GM18507 (cell line): ENCODE measurements at regions not wholly inside any gene's neighbourhood (a gene's known extent, or its start where the extent isn't known, plus 50 kb on each side); places are given as distances from the start of the nearest gene placed in this dataset.

Experiments
- DNase-seq: peaks from one replicate; pipeline ENCODE4 v3.0.0; 2011; ENCODE audit warnings: low read depth; ENCODE audit not compliant: insufficient read length; ENCODE audit errors: extremely low spot score
- FAIRE-seq: peaks from 2 replicates; lab custom pipeline; 2011; peaks lifted over from hg19 to GRCh38; lab: Jason Lieb, UNC

- no peak for FAIRE-seq
- no peak for DNase-seq
Measured at GRCh38 chr5:34517249-34517648, 138.9 kb upstream of the RAI14 start.

- DNase-seq, result no peak
- no peak for FAIRE-seq
Measured at GRCh38 chr5:34519489-34520220, 136.5 kb upstream of the RAI14 start.

DNA sequence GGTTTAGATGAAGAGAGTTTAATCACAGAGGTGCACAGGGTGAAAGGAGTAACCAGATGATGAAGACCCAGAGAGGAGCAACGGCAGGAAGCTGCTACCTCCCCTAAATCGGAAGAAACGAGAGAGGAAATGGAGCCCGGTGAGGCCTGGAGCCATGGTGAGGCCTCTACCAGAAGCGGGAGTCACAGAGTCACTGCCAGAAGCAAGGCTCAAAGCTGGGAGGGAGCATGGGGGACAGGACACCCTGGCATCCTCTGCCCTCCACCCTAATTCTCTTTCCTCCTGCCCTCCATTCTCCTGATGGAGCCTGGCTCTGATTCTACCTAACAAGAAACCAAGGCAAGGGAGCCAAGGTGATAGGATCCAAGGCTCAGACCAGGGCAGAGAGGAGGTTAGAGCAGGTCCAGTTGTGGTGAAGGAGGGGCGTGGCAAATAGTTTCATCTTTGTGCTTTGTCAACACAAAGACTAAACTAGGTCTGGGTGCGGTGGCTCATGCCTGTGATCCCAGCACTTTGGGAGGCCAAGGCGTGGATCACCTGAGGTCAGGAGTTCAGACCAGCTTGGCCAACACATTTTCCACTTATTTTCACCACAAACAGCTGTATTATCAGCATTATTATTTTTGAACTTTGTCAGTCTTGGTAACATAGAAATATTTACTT lies 134.4 kb upstream of the RAI14 start:
- no peak for DNase-seq
- FAIRE-seq, result no peak

DNA sequence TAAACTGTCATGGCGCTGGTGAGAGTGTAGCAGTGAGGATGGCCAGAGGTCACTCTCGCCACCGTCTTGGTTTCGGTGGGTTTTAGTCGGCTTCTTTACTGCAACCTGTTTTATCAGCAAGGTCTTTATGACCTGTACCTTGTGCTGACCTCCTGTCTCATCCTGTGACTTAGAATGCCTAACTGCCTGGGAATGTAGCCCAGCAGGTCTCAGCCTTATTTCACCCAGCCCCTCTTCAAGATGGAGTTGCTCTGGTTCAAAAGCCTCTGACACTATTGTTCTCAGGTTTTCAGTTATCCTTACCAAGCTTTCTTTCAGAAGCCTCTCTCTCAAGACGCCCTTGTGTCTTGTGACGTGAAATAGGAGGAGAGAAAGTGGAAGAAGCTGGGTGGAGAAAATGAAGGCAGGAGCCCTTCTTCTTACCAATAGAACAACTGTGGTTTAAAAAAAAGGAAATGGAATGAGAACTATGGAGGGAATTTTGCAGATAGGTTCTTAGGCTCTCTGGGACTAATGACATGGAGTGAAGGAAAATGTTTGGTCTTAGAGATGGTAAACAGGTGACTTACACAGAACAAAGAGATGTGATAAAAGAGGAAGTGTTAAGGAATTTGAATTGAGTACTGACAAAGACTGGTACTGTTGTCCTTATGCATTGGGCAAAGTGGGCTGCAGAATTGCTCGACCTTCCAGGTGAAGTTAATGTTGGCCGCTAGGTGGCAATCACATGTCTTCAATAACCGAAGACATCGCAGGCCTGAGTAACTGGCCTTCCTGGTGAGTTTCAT lies 133.3 kb upstream of the RAI14 start:
- FAIRE-seq (peak; percentile 82), DNase-seq (peak; percentile 26)

GRCh38 chr5:34523387-34523726 lies 132.8 kb upstream of the RAI14 start:
- DNase-seq, result no peak
- no peak for FAIRE-seq

GRCh38 chr5:34524123-34524522 lies 132.0 kb upstream of the RAI14 start:
- no peak for DNase-seq
- no peak for FAIRE-seq

GRCh38 chr5:34525761-34526160 lies 130.4 kb upstream of the RAI14 start:
- FAIRE-seq (no peak), DNase-seq (no peak)

- no peak for FAIRE-seq
- DNase-seq, result no peak
Measured at GRCh38 chr5:34526682-34527305, 129.3 kb upstream of the RAI14 start.

DNA sequence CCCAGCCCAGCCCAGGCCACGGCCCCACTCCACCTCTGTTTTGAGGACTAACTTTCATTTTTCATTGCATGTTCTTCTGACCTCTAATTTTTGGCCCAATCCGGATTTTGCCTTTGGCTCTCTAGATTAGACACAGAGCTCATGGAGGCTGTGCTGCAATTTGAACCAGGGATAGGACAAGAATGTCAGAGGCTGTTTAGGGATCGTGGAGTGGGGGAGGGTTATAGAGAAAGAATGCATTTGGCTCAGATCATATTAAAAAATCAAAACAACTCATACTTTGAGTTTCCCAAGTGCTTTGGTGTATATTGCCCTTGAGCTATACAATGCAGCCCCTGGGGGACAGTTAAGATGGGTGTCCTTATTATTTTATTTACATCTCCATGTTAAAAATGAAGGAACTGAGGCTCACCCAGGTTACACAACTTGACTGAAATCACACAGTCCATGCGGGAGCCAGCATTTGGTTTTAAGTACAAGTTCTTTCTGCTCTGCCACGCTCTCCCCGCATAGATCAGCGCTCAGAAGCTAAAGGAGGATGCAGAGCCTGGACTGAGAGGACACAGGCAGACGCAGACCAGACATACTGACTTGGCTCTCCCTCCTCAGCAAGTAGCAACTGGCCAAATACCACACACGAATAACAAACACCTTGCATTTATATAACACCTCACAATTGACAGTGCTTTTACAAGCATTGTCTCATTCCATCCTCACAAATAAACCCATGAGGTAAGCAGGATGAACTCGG lies 126.4 kb upstream of the RAI14 start:
- FAIRE-seq (no peak), DNase-seq (no peak)

DNA sequence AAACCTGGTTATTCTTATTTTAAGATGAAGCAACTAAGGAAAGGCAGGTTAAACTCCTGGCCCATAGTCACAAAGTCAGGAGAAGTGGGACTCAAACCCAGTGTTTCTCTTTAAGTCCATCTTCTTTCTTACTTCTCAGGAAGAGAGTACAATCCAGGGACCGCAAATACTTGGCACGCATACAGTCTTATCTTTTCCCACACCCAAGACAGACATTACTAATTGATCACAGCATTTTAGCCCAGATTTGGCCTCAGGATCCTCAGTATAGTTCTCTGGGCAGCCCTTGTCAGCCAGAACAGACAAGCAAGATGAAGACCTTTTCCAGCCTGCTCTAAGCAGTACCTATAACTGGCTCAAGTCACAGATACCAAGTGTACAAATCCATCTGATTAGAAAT lies 125.5 kb upstream of the RAI14 start:
- no peak for FAIRE-seq
- DNase-seq, result no peak

- DNase-seq (no peak), FAIRE-seq (no peak)
Measured at GRCh38 chr5:34531751-34532360, 124.3 kb upstream of the RAI14 start.

DNA sequence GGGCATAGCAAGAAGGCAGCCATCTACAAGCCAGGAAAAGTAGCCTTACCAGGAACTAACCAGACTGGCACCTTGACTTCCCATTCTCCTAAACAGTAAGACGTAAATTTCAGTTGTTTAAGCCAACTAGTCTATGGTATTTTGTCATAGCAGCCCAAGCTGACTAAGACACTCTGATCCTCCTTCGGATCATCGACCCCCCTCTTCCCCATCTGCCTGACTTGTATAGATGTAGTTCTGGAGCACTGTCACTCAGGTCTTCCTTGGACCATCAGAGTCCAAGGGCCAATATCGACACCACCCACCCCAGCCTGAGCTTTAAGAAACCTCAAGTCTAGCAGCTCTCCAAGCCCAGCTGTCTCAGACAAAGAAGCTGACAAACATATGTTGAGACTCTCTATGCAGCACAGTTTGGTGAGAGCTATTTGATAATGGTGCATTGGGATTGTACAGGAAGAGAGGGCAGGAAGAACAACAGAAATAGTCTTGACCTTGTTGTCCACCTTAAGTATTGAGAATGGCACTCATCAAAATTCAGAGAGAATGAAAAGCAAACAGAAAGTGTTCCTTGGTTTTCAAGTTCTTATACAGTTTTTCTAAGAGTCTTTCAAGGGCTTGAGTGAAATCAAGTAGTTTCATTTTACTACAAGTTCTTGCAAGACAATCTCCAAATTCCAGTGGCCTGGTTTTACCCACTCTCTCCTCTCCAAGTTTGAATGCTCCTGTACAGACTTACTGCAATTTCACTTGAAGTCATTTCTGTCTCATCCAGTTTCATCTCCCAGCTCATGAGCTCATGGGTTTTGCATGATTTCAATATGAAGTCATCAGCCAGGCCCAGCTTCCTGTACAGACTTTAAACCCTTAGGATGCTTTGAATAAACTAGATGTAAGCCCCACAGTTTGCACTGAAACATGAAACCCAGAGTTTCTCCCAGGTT lies 122.3 kb upstream of the RAI14 start:
- no peak for FAIRE-seq

DNA sequence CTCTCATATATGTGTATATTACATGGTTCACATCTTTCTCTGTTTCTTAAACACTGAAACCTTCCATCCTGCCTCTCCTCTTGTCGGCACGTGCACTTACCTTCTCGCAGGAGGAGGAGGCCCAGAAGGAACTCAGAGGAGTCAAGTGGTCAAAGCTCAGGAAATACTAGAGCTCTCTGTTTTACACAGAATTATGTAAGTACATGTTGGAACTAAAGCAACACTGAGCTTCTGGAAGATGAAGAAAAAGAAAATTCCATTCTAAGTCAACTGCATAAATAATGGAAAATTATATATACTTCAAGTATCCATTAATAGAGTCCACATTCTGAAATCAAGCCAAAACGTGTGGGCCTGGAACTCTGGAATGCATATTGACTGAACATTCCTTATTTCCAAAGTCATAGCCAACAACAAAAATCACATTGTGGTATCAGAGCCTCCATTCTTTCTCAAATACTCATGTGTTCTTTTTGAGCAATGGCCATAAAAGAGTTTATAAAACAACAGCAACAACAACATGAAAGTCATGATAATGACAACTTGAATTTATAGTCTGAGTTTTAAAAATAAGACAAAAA lies 121.5 kb upstream of the RAI14 start:
- FAIRE-seq (no peak), DNase-seq (no peak)

More for the DNA sequence above, 122.3 kb upstream of the RAI14 start:
- no peak for DNase-seq

- FAIRE-seq (no peak), DNase-seq (no peak)
Measured at GRCh38 chr5:34535433-34535832, 120.7 kb upstream of the RAI14 start.

DNA sequence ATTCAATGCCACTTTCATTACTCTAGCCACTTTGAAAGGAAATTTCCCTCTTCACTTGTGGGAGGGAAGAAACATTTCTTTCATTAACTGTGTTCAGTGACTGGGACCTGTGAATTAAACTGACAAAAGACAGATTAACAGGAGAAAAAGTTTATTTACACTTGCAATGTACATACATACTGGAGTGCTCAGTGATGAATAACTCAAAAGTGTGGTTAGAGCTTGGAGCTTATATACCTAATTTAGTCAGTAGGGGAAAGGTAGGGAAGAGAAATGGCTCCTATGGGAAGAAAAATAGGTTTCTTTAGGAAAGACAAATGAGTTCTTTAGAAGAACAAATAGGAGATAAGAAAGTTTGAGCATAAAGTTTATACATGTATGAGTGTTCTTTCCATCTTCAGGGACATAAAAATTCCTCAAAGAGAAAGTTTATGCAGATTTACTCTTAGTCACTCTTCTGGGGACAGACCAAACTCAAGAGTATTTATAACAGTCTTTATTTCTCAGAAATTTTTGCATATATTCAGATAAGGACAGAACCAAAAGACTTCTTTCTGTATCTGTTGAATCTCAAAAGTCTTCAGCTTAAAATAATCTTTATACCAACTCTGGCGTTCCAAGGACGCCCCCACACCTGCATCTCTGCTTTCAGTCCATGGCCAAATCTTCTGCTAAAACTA lies 120.0 kb upstream of the RAI14 start:
- no peak for FAIRE-seq
- DNase-seq, result no peak

GRCh38 chr5:34536699-34537098 lies 119.4 kb upstream of the RAI14 start:
- no peak for FAIRE-seq
- DNase-seq, result no peak

- FAIRE-seq, result no peak
- DNase-seq, result no peak
Measured at GRCh38 chr5:34538026-34538672, 118.0 kb upstream of the RAI14 start.
